GM19043 (cell line): ENCODE measurements at regions not wholly inside any gene's neighbourhood (a gene's known extent, or its start where the extent isn't known, plus 50 kb on each side); places are given as distances from the start of the nearest gene placed in this dataset.

Experiments used
- ATAC-seq: cut with Tn5 transposase; IDR thresholded peaks from one replicate; pipeline ENCODE4 v1.9.1; 2021; ENCODE audit warnings: low read depth; ENCODE audit not compliant: unreplicated experiment

- no peak for ATAC-seq
Measured at GRCh38 chr7:46493196-46493595, 572.1 kb upstream of the IGFBP3 start.

- no peak for ATAC-seq
Measured at GRCh38 chr7:46492466-46492865, 571.4 kb upstream of the IGFBP3 start.

- no peak for ATAC-seq
Measured at GRCh38 chr7:46490406-46490805, 569.3 kb upstream of the IGFBP3 start.

DNA sequence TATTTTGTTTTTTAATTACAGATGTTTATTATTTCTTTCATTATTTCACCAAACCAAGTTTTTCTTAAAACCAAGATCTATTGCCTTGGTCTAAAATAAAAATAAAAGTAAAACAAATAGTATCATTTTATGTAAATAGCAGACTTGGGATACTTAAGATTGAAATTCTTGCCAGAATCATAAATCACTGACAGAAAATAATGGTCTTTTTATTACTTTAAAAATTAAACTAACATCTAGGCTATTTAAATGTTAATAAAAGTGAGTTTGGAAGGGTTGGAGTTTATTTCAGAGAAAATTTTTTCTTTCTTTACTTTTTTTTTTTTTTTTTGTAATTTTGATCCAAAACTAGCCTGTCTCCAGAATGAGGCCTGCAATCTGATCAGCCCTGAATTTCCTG is 568.0 kb upstream of the IGFBP3 start:
- ATAC-seq: no peak

DNA sequence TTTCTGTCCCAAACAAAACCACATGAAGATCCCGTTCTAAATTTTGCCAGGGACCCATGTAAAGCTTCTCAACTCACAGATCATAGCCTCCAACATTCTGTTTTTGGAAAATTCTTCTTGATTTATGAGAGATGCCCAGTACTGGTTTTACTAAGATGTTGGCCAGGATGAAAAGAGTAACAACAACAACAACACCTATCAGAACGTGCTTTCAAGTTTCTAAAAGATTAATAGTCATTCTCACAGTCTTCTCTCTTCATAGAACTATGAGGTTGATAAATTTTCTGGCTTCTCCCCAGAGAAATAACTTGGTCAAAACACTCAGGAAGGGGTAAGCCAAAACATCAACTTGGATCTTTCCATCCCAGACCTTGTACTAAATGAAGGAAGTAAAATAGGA is 567.5 kb upstream of the IGFBP3 start:
- no peak for ATAC-seq

DNA sequence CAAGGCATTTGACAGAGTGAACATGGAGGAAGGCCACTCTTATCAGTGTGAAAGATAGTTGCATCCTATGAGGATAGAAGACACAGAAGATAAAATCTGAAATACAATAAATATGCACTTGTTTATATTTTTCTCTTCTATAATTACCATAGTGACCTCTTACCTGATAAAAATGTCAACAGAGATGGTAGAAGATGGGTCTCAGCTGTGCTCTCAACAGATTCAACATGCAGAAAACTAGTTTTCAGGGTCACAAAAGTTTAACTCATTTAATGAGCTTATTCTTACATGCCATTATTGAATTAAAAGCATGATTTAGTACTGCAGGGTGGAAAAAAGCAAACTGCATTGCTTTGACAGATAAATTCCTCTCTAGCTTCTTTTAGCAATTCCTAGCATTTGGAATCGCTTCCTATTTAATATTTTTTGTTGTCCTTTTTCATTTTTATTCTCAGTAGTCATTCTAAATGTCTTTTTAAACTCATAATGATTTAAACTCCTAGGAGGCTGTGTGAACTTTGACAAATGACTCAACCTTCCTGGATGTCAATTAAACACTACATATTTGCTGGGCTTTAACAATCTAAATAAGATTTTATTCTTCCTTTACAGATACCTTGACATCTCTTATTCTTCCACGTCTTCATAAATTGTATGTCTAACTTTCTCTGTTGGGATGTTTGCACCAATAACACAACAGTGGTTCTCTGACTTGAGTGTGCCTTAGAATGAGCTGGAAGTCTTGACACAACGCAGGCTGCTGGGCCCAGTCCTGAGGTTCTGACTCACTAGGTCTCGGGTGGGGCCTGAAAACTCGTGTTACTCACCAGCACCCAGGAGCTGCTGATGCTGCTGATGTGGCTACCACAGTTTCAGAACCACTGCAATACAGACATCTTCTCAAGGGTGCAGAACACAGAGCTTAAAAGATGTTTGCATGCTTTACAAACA is 565.5 kb upstream of the IGFBP3 start:
- no peak for ATAC-seq

DNA sequence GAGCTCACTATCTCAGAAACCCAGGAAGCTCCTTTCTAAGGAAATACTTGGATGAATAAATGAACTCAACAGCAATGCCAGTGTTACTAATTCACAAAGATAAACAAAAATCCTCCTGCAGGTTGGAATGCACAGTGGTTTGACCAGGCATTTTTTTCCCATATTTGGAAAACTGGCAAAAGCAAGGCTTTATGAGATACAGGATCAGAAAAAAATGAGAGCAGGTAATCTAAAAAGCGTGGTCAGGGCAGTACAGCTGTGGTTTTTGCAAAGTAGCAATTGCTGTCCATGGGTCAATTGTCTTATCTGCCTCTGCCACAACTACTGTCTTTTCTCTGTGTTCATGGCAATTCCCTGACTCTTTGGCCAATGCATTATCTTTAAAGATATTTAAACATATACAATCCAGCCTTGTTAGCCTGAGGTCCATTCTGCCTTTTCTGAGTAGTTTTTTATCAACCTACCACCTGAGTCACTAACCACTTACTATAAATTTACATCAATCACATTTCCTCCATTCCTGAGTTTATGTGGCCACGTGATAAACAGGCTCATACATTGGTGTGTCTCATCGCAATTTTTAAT is 564.5 kb upstream of the IGFBP3 start:
- no peak for ATAC-seq

- ATAC-seq: no peak
Measured at GRCh38 chr7:46484906-46485305, 563.8 kb upstream of the IGFBP3 start.

DNA sequence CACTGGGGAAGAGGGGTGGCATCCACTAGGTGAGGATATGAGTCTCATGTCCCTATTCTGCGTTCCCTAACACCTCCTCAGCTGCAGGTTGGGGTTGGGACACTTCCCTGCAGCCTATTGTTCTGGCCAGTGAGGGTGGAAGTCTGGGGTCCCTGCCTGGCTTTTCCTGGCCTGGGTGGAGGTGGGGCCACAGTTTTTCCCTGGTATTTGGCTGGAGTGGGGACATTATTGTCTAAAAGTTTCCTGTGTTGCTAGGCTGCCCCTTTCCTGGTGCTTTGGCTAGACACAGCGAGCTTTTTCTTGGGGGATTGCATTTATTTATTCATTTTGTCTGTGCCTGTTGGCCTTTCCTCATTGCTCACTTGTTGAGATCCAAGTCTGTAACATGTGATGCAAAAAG is 559.5 kb upstream of the IGFBP3 start:
- no peak for ATAC-seq

DNA sequence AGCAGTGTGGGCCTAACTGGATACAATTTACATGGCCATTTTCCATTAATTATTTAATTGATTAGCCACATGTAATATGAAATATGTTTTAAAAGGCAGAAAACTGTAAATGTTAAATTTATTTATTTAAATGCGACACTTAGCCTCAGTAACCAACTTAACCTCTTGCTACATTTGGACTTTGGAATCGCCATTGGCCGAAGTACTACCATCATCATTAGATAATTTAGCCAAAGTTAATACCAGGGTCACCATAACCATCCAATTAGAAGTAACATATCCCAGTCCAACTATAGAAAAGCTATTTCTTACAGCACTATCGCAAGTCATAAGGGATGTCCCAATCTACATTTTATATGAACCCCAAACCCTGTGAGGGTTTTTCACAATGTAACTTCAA is 558.6 kb upstream of the IGFBP3 start:
- no peak for ATAC-seq

DNA sequence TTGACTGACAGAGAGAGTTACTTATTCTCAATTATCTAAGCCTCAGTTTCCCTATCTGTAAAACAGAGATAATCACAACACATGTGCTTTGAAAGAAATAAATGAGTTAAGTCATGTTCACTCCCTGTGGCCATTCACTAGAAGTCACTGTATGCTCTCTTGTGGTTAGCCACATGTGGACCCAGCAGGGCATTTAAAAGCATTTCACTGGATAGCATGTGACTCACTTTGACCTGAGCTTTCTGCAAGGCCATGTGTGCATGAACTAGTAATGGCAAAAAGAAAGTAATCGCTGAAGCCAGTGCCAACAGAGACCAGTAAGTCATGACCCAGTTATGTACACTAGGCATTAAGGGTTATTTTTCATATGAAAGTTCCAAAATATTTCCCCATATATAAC is 557.0 kb upstream of the IGFBP3 start:
- ATAC-seq: no peak

- ATAC-seq: no peak
Measured at GRCh38 chr7:46468753-46469356, 547.8 kb upstream of the IGFBP3 start.

- ATAC-seq: no peak
Measured at GRCh38 chr7:46463170-46463569, 542.1 kb upstream of the IGFBP3 start.

- ATAC-seq: no peak
Measured at GRCh38 chr7:46461334-46461777, 540.3 kb upstream of the IGFBP3 start.

GRCh38 chr7:46459942-46460341 is 538.9 kb upstream of the IGFBP3 start:
- no peak for ATAC-seq

GRCh38 chr7:46454816-46455215 is 533.7 kb upstream of the IGFBP3 start:
- ATAC-seq: no peak

- ATAC-seq: no peak
Measured at GRCh38 chr7:46452561-46453135, 531.6 kb upstream of the IGFBP3 start.

GRCh38 chr7:46451846-46452245 is 530.8 kb upstream of the IGFBP3 start:
- ATAC-seq: no peak

- no peak for ATAC-seq
Measured at GRCh38 chr7:46450886-46451285, 529.8 kb upstream of the IGFBP3 start.

- ATAC-seq: no peak
Measured at GRCh38 chr7:46450425-46450824, 529.4 kb upstream of the IGFBP3 start.

GRCh38 chr7:46449743-46450142 is 528.7 kb upstream of the IGFBP3 start:
- ATAC-seq: no peak
